Vagina (tissue), 2 donors: ENCODE measurements at regions not wholly inside any gene's neighbourhood (a gene's known extent, or its start where the extent isn't known, plus 50 kb on each side); places are given as distances from the start of the nearest gene placed in this dataset.

Experiments used
- POLR2A ChIP-seq, 2 donors: fragments of 450-650 bp; IDR thresholded peaks; one replicate each; pipeline ENCODE4 v1.6.1; 2017; ENCODE audit warnings: antibody characterized with exemption in 2 of 2, mild to moderate bottlenecking in 2 of 2, moderate library complexity in 2 of 2
- POLR2AphosphoS5 ChIP-seq, 2 donors: sonication (generic); formaldehyde crosslinking; IDR thresholded peaks; one replicate each; pipeline ENCODE4 v1.9.0; 2017; ENCODE audit warnings: antibody characterized with exemption in 2 of 2, mild to moderate bottlenecking in 2 of 2, low read depth in 1 of 2; ENCODE audit not compliant: insufficient read depth in 1 of 2
- TF ChIP-seq, protein P1 (sequence below), 3 experiments: fragments of 450-650 bp in 2 of 3; fragments of 200-600 bp in 1 of 3; sonication (generic) in 1 of 3; IDR thresholded peaks; one replicate each; pipeline ENCODE4 v1.5.1; 2017 to 2019; ENCODE audit warnings: antibody characterized with exemption in 3 of 3, mild to moderate bottlenecking in 2 of 3, moderate library complexity in 2 of 3

DNA sequence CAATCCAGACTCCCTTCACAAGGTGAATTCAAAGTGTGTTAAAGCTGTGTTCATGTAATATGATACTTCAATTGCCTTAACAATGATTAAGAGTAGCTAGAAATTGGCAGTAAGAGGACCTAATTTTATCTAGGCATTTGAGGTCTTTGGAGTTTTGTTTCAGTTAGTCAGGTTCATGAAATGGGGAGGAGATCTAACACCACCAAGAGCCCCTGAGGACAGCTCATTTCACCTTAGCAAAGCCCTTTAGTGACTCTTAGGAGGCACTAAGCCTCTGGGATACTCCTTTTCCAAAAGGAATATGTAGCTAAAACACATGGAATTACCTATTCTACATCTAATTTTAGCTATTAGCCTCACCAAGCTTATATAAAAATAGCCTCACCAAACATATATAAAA lies 716.5 kb upstream of the RAB6C start:
- TF ChIP-seq POLR2A (IDR thresholded peaks at IDR 0.05) (no peak), POLR2AphosphoS5 (IDR thresholded peaks at IDR 0.05; ENCODE audit: insufficient read depth in 1 of 2, low read depth in 1 of 2) (no peak)
- TF ChIP-seq, protein P1, sequence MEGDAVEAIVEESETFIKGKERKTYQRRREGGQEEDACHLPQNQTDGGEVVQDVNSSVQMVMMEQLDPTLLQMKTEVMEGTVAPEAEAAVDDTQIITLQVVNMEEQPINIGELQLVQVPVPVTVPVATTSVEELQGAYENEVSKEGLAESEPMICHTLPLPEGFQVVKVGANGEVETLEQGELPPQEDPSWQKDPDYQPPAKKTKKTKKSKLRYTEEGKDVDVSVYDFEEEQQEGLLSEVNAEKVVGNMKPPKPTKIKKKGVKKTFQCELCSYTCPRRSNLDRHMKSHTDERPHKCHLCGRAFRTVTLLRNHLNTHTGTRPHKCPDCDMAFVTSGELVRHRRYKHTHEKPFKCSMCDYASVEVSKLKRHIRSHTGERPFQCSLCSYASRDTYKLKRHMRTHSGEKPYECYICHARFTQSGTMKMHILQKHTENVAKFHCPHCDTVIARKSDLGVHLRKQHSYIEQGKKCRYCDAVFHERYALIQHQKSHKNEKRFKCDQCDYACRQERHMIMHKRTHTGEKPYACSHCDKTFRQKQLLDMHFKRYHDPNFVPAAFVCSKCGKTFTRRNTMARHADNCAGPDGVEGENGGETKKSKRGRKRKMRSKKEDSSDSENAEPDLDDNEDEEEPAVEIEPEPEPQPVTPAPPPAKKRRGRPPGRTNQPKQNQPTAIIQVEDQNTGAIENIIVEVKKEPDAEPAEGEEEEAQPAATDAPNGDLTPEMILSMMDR (IDR thresholded peaks at IDR 0.05), result no peak
